HepG2 (cell line): ENCODE measurements at regions not wholly inside any gene's neighbourhood (a gene's known extent, or its start where the extent isn't known, plus 50 kb on each side); places are given as distances from the start of the nearest gene placed in this dataset.

Source experiments
- AGO2 ChIP-seq: fragments of 200-400 bp; formaldehyde crosslinking; optimal IDR thresholded peaks from 2 replicates; pipeline ENCODE3; 2017; ENCODE audit warnings: mild to moderate bottlenecking, low read depth, low read length, moderate library complexity
- FOXK2 ChIP-seq: fragments of 450-650 bp; IDR thresholded peaks from 2 replicates; pipeline ENCODE4 v1.6.1; 2016
- HINFP ChIP-seq: sonication (generic); formaldehyde crosslinking; IDR thresholded peaks from 2 replicates; pipeline ENCODE4 v1.4.0; 2020; ENCODE audit warnings: low read depth, mild to moderate bottlenecking, missing genetic modification reagents
- KDM5B ChIP-seq: sonication (generic); formaldehyde crosslinking; IDR thresholded peaks from 2 replicates; pipeline ENCODE4 v1.4.0; 2020; ENCODE audit warnings: missing genetic modification reagents, mild to moderate bottlenecking, borderline replicate concordance
- NCOA1 ChIP-seq: sonication (generic); formaldehyde crosslinking; IDR thresholded peaks from 2 replicates; pipeline ENCODE4 v1.9.0; 2021; ENCODE audit warnings: missing genetic modification reagents
- NFIC ChIP-seq: IDR thresholded peaks from 2 replicates; pipeline ENCODE4 v1.6.1; 2012; ENCODE audit warnings: mild to moderate bottlenecking, low read length, inconsistent platforms
- POGZ ChIP-seq: sonication (generic); formaldehyde crosslinking; IDR thresholded peaks from 2 replicates; pipeline ENCODE4 v1.4.0; 2020; ENCODE audit warnings: mild to moderate bottlenecking, missing genetic modification reagents
- RBM22 ChIP-seq: fragments of 200-400 bp; formaldehyde crosslinking; optimal IDR thresholded peaks from 2 replicates; pipeline ENCODE3; 2017; ENCODE audit warnings: mild to moderate bottlenecking, low read length, moderate library complexity
- SNAI1 ChIP-seq: sonication (generic); formaldehyde crosslinking; IDR thresholded peaks from 2 replicates; pipeline ENCODE4 v1.5.0; 2020; ENCODE audit warnings: mild to moderate bottlenecking, missing genetic modification reagents, borderline replicate concordance
- THAP9 ChIP-seq: sonication (generic); formaldehyde crosslinking; IDR thresholded peaks from 2 replicates; pipeline ENCODE4; 2020; ENCODE audit warnings: missing genetic modification reagents, mild to moderate bottlenecking, borderline replicate concordance
- TF ChIP-seq, protein P1 (sequence below): sonication (generic); formaldehyde crosslinking; IDR thresholded peaks from 2 replicates; pipeline ENCODE4 v1.5.0; 2020; ENCODE audit warnings: mild to moderate bottlenecking, missing genetic modification reagents, borderline replicate concordance
- TF ChIP-seq, protein P2 (sequence below): sonication (generic); formaldehyde crosslinking; IDR thresholded peaks from 2 replicates; pipeline ENCODE4 v1.4.0; 2020; ENCODE audit warnings: mild to moderate bottlenecking, low read depth, missing genetic modification reagents

DNA sequence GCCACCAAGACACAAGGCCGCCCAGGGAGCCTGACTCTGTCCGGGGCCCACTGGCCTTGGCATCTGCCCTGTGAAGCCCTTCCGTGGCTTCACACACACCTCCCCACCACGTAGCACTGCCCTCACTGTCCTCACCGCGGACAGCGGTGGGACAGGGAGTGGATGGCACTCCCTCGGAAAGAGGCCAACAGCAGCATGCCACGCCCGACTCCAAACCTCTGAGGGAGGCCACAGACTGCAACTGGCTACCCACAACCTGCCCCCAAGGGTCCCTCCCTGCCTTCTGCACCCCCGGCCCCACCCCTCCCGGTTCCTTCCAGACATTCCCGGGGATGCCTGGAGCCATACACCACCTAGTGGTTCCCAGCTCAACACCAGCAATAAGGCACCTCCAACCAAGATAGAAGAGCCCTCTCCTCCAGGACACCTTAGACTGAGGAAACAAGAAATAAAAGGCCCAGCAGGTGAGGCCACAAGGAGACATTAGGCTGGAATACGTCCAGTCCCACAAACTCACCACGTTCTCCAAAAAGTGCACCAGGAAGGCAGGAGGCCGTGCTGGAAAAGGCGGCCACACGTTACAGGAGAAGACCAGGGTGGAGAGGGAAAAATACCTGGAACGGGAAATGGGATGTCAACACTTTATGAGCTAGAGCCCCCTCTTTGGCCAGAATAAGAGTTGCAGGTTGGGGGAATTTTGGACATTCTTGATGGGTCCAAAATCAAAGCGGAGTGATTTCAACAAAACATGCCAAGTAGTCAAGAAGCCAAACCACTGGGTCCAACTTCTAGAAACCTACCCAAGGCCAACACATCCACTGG is 310.0 kb downstream of the SOX9 start (continued):
- no peak for TF ChIP-seq SNAI1 (CRISPR knock-in tag)
- TF ChIP-seq, protein P1, sequence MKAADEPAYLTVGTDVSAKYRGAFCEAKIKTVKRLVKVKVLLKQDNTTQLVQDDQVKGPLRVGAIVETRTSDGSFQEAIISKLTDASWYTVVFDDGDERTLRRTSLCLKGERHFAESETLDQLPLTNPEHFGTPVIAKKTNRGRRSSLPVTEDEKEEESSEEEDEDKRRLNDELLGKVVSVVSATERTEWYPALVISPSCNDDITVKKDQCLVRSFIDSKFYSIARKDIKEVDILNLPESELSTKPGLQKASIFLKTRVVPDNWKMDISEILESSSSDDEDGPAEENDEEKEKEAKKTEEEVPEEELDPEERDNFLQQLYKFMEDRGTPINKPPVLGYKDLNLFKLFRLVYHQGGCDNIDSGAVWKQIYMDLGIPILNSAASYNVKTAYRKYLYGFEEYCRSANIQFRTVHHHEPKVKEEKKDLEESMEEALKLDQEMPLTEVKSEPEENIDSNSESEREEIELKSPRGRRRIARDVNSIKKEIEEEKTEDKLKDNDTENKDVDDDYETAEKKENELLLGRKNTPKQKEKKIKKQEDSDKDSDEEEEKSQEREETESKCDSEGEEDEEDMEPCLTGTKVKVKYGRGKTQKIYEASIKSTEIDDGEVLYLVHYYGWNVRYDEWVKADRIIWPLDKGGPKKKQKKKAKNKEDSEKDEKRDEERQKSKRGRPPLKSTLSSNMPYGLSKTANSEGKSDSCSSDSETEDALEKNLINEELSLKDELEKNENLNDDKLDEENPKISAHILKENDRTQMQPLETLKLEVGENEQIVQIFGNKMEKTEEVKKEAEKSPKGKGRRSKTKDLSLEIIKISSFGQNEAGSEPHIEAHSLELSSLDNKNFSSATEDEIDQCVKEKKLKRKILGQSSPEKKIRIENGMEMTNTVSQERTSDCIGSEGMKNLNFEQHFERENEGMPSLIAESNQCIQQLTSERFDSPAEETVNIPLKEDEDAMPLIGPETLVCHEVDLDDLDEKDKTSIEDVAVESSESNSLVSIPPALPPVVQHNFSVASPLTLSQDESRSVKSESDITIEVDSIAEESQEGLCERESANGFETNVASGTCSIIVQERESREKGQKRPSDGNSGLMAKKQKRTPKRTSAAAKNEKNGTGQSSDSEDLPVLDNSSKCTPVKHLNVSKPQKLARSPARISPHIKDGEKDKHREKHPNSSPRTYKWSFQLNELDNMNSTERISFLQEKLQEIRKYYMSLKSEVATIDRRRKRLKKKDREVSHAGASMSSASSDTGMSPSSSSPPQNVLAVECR (CRISPR knock-in tag), result 0 out of 2 replicates have a peak, but pooled peaks have one; percentile 19
- TF ChIP-seq, protein P2, sequence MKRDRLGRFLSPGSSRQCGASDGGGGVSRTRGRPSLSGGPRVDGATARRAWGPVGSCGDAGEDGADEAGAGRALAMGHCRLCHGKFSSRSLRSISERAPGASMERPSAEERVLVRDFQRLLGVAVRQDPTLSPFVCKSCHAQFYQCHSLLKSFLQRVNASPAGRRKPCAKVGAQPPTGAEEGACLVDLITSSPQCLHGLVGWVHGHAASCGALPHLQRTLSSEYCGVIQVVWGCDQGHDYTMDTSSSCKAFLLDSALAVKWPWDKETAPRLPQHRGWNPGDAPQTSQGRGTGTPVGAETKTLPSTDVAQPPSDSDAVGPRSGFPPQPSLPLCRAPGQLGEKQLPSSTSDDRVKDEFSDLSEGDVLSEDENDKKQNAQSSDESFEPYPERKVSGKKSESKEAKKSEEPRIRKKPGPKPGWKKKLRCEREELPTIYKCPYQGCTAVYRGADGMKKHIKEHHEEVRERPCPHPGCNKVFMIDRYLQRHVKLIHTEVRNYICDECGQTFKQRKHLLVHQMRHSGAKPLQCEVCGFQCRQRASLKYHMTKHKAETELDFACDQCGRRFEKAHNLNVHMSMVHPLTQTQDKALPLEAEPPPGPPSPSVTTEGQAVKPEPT (CRISPR knock-in tag), result peak; percentile 75; the same call in 1 of the 2 replicates
- no peak for TF ChIP-seq NCOA1 (CRISPR knock-in tag)
- TF ChIP-seq KDM5B (CRISPR knock-in tag), result no peak
- TF ChIP-seq POGZ (CRISPR knock-in tag), result peak; percentile 27; the same call in 1 of the 2 replicates
- TF ChIP-seq AGO2, result peak; percentile 43
- TF ChIP-seq RBM22, result peak; percentile 70
- TF ChIP-seq THAP9 (CRISPR knock-in tag), result peak; percentile 15; the same call in 1 of the 2 replicates
- 0 out of 2 replicates have a peak, but pooled peaks have one; percentile 32 for TF ChIP-seq HINFP (CRISPR knock-in tag)
- TF ChIP-seq FOXK2, result no peak
- no peak for TF ChIP-seq NFIC
